ENCODE measurements at regions not wholly inside any gene's neighbourhood (a gene's known extent, or its start where the extent isn't known, plus 50 kb on each side); places are given as distances from the start of the nearest gene placed in this dataset.

DNA sequence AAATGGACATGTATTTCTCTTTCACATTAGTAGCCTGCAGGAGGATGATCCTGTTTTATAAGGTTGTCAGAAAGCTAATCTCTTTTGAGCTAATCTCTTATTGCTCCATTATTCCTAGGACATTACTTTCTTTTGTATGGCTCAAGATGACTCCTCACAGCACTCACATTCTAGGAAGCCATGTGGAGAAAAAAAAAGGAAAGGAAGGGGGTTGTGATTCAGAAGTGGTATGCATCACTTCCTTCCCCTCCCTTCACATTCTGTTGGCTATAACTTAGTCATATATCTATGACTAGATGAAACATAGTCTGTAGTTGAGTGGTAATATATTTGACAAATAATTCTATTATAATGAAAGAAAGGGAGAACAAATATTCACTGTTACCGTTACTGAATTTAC, 168.8 kb upstream of the TTC14 start:
- H3K9me3 ChIP-seq (ENCODE audit: low read length), result no peaks in the 10 kb centered on the region
- WGBS (ENCODE audit: low lambda C conversion rate), result 4% methylated on average over 1 of the region's 1 CpG
- FAIRE-seq (no peak), DNase-seq (ENCODE audit: low spot score) (no peak), ATAC-seq (no peak)
- H2AFZ ChIP-seq (ENCODE audit: low read length), result no peak overlapping the region
- no peak overlapping the region for H3K9ac ChIP-seq (ENCODE audit: insufficient read depth, low read depth, low read length)
- no peaks in the 10 kb centered on the region for H3K79me2 ChIP-seq (ENCODE audit: insufficient read depth, low read length)
- BruUV-seq (replicated peaks), result no TSS peak
- in situ Hi-C loops (cut with HindIII; ENCODE audit: extremely low pct_ligation_motif_present, low pct_unique_long_range_greater_than_20kb) (no loop called here), intact Hi-C loops (cut with micrococcal nuclease; ENCODE audit: unreplicated experiment) (no loop called here)
- ChIA-PET CTCF (ENCODE audit: low intra/inter-chr PET ratio, low total read pairs) (no interaction called here), POLR2A (no interaction called here)
- H4K20me1 ChIP-seq (ENCODE audit: insufficient read depth, low read length), result no peaks in the 10 kb centered on the region
- no peak overlapping the region for H3K4me3 ChIP-seq (replicated peaks in 1 of 3; ENCODE audit: insufficient read depth in 1 of 3, low read depth in 2 of 3, low read length in 3 of 3)
- H3K27me3 ChIP-seq (ENCODE audit: control insufficient read depth in 1 of 2, insufficient read depth in 2 of 2, low read length in 2 of 2), result no peaks in the 10 kb centered on the region
- H3K36me3 ChIP-seq (replicated peaks in 1 of 2; ENCODE audit: control insufficient read depth in 1 of 2, insufficient read depth in 2 of 2, low read length in 2 of 2), result no peaks in the 10 kb centered on the region
- no peak overlapping the region for H3K27ac ChIP-seq (ENCODE audit: extremely low read length, insufficient read depth, low read length)
- no peaks in the 10 kb centered on the region for H3K4me1 ChIP-seq (ENCODE audit: insufficient read depth, low read length)
- no peak overlapping the region for H3K4me2 ChIP-seq (ENCODE audit: low read depth, low read length)
- TF ChIP-seq ZNF441 (CRISPR knock-in tag; IDR thresholded peaks at IDR 0.05; ENCODE audit: borderline replicate concordance), result no peak
- TF ChIP-seq ZNF776 (CRISPR knock-in tag; IDR thresholded peaks at IDR 0.05), result no peak
- no peak for TF ChIP-seq ZNF280D (CRISPR knock-in tag; IDR thresholded peaks at IDR 0.05)
- TF ChIP-seq ZNF251 (CRISPR knock-in tag; IDR thresholded peaks at IDR 0.05), result no peak
- no peak for TF ChIP-seq U2AF2 (IDR thresholded peaks at IDR 0.05; ENCODE audit: low read depth, low read length)
- TF ChIP-seq ZFP90 (CRISPR knock-in tag; IDR thresholded peaks at IDR 0.05; ENCODE audit: borderline replicate concordance), result no peak
- no peak for TF ChIP-seq SRY (CRISPR knock-in tag; IDR thresholded peaks at IDR 0.05)
- no peak for TF ChIP-seq SRSF9 (IDR thresholded peaks at IDR 0.05; ENCODE audit: borderline replicate concordance, insufficient read depth, low read depth, low read length, poor library complexity, severe bottlenecking)
- no peak for TF ChIP-seq ZIK1 (CRISPR knock-in tag; IDR thresholded peaks at IDR 0.05; ENCODE audit: borderline replicate concordance, low read depth)
- TF ChIP-seq MTF2 (CRISPR knock-in tag; IDR thresholded peaks at IDR 0.05; ENCODE audit: borderline replicate concordance), result no peak
- TF ChIP-seq ZBTB38 (CRISPR knock-in tag; IDR thresholded peaks at IDR 0.05), result no peak
- no peak for TF ChIP-seq FOXK1 (CRISPR knock-in tag; IDR thresholded peaks at IDR 0.05; ENCODE audit: borderline replicate concordance, low read depth)
- TF ChIP-seq, protein P1, sequence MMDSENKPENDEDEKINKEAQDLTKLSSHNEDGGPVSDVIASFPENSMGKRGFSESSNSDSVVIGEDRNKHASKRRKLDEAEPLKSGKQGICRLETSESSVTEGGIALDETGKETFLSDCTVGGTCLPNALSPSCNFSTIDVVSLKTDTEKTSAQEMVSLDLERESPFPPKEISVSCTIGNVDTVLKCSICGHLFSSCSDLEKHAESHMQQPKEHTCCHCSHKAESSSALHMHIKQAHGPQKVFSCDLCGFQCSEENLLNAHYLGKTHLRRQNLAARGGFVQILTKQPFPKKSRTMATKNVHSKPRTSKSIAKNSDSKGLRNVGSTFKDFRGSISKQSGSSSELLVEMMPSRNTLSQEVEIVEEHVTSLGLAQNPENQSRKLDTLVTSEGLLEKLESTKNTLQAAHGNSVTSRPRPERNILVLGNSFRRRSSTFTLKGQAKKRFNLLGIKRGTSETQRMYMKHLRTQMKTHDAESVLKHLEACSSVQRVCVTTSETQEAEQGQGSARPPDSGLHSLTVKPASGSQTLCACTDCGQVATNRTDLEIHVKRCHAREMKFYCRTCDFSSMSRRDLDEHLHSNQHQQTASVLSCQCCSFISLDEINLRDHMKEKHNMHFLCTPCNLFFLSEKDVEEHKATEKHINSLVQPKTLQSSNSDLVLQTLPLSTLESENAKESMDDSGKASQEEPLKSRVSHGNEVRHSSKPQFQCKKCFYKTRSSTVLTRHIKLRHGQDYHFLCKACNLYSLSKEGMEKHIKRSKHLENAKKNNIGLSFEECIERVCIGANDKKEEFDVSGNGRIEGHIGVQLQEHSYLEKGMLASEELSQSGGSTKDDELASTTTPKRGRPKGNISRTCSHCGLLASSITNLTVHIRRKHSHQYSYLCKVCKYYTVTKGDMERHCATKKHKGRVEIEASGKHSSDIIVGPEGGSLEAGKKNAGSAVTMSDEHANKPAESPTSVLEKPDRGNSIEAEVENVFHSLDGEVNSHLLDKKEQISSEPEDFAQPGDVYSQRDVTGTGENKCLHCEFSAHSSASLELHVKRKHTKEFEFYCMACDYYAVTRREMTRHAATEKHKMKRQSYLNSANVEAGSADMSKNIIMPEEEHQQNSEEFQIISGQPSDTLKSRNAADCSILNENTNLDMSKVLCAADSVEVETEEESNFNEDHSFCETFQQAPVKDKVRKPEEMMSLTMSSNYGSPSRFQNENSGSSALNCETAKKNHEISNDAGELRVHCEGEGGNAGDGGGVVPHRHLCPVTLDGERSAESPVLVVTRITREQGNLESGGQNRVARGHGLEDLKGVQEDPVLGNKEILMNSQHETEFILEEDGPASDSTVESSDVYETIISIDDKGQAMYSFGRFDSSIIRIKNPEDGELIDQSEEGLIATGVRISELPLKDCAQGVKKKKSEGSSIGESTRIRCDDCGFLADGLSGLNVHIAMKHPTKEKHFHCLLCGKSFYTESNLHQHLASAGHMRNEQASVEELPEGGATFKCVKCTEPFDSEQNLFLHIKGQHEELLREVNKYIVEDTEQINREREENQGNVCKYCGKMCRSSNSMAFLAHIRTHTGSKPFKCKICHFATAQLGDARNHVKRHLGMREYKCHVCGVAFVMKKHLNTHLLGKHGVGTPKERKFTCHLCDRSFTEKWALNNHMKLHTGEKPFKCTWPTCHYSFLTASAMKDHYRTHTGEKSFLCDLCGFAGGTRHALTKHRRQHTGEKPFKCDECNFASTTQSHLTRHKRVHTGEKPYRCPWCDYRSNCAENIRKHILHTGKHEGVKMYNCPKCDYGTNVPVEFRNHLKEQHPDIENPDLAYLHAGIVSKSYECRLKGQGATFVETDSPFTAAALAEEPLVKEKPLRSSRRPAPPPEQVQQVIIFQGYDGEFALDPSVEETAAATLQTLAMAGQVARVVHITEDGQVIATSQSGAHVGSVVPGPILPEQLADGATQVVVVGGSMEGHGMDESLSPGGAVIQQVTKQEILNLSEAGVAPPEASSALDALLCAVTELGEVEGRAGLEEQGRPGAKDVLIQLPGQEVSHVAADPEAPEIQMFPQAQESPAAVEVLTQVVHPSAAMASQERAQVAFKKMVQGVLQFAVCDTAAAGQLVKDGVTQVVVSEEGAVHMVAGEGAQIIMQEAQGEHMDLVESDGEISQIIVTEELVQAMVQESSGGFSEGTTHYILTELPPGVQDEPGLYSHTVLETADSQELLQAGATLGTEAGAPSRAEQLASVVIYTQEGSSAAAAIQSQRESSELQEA (CRISPR knock-in tag; IDR thresholded peaks at IDR 0.05; ENCODE audit: not compliant biosample characterization), result no peak
